GM19372 (cell line): ENCODE measurements at regions not wholly inside any gene's neighbourhood (a gene's known extent, or its start where the extent isn't known, plus 50 kb on each side); places are given as distances from the start of the nearest gene placed in this dataset.
"Not testable (repeated sequence)": the region's sequence is repeated elsewhere in the genome, so short reads cannot be mapped to it uniquely, and the experiment has no call there.

ENCODE experiments used
- ATAC-seq: cut with Tn5 transposase; IDR thresholded peaks from one replicate; pipeline ENCODE4 v1.9.1; 2021; ENCODE audit warnings: mild to moderate bottlenecking, low read depth, moderate library complexity; ENCODE audit not compliant: unreplicated experiment

- ATAC-seq, result no peak
Measured at GRCh38 chr4:160371446-160371845, 1268.6 kb downstream of the RAPGEF2 start.

GRCh38 chr4:160372390-160372789, 1269.5 kb downstream of the RAPGEF2 start:
- ATAC-seq, result no peak

GRCh38 chr4:160373911-160374310, 1271.0 kb downstream of the RAPGEF2 start:
- ATAC-seq, result no peak

- no peak for ATAC-seq
Measured at GRCh38 chr4:160375772-160376452, 1273.0 kb downstream of the RAPGEF2 start.

GRCh38 chr4:160386846-160387245, 1284.0 kb downstream of the RAPGEF2 start:
- ATAC-seq, result no peak

GRCh38 chr4:160399826-160400225, 1296.9 kb downstream of the RAPGEF2 start:
- ATAC-seq, result no peak

GRCh38 chr4:160403081-160403480, 1300.2 kb downstream of the RAPGEF2 start:
- no peak for ATAC-seq

GRCh38 chr4:160406263-160406825, 1303.5 kb downstream of the RAPGEF2 start:
- ATAC-seq, result no peak

GRCh38 chr4:160414496-160414895, 1311.6 kb downstream of the RAPGEF2 start:
- ATAC-seq, result no peak

- ATAC-seq, result peak; percentile 69
Measured at GRCh38 chr4:160423879-160424451, 1321.1 kb downstream of the RAPGEF2 start.

GRCh38 chr4:160426233-160426632, 1323.4 kb downstream of the RAPGEF2 start:
- no peak for ATAC-seq

GRCh38 chr4:160450876-160451275, 1348.0 kb downstream of the RAPGEF2 start:
- ATAC-seq, result no peak

- ATAC-seq, result not testable (repeated sequence)
Measured at GRCh38 chr4:160481696-160482690, 1379.1 kb downstream of the RAPGEF2 start.

- no peak for ATAC-seq
Measured at GRCh38 chr4:160485071-160485687, 1382.3 kb downstream of the RAPGEF2 start.

- no peak for ATAC-seq
Measured at GRCh38 chr4:160492181-160492580, 1389.3 kb downstream of the RAPGEF2 start.

- ATAC-seq, result no peak
Measured at GRCh38 chr4:160493206-160493605, 1390.3 kb downstream of the RAPGEF2 start.

GRCh38 chr4:160495356-160495755, 1392.5 kb downstream of the RAPGEF2 start:
- ATAC-seq, result no peak

- ATAC-seq, result no peak
Measured at GRCh38 chr4:160498211-160498610, 1395.3 kb downstream of the RAPGEF2 start.

GRCh38 chr4:160505724-160506123, 1402.8 kb downstream of the RAPGEF2 start:
- no peak for ATAC-seq

GRCh38 chr4:160510928-160511327, 1408.0 kb downstream of the RAPGEF2 start:
- ATAC-seq, result no peak
